Fibroblast of villous mesenchyme (primary cell): ENCODE measurements at regions not wholly inside any gene's neighbourhood (a gene's known extent, or its start where the extent isn't known, plus 50 kb on each side); places are given as distances from the start of the nearest gene placed in this dataset.

Source experiments
- DNase-seq: peaks from one replicate; pipeline ENCODE4 v3.0.0-alpha.2; 2010; ENCODE audit warnings: low read depth
- H3K4me3 ChIP-seq: 2 replicates; pipeline ENCODE4 v1.5.1; 2011; ENCODE audit warnings: low read depth, mild to moderate bottlenecking, low read length
- TF ChIP-seq, protein P1 (sequence below): IDR thresholded peaks from 2 replicates; pipeline ENCODE4 v1.5.1; 2012; ENCODE audit warnings: low read depth, mild to moderate bottlenecking, low read length; ENCODE audit not compliant: insufficient read depth

DNA sequence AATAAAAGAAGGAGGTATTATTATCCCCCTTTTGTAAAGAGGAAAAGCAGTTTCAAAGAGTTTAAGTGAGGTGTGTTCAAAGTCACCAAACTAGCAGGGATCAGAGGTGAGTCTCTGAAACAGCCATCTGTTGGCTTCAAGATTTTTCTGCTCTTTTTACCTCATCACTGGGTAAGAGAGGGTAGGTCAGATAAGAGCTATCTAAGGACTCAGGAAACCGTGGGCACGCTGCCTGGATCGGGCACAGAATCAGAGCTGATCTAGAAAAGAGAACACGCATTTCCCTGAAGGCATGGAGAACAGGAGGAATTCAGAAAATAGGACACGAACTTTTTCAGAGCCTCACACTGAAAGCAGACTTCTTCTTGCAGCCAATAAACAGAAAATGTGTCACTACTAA is 65.8 kb upstream of the LY86 start:
- H3K4me3 ChIP-seq = no peak overlapping the region
- DNase-seq = no peak
- TF ChIP-seq, protein P1, sequence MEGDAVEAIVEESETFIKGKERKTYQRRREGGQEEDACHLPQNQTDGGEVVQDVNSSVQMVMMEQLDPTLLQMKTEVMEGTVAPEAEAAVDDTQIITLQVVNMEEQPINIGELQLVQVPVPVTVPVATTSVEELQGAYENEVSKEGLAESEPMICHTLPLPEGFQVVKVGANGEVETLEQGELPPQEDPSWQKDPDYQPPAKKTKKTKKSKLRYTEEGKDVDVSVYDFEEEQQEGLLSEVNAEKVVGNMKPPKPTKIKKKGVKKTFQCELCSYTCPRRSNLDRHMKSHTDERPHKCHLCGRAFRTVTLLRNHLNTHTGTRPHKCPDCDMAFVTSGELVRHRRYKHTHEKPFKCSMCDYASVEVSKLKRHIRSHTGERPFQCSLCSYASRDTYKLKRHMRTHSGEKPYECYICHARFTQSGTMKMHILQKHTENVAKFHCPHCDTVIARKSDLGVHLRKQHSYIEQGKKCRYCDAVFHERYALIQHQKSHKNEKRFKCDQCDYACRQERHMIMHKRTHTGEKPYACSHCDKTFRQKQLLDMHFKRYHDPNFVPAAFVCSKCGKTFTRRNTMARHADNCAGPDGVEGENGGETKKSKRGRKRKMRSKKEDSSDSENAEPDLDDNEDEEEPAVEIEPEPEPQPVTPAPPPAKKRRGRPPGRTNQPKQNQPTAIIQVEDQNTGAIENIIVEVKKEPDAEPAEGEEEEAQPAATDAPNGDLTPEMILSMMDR = no peak

DNA sequence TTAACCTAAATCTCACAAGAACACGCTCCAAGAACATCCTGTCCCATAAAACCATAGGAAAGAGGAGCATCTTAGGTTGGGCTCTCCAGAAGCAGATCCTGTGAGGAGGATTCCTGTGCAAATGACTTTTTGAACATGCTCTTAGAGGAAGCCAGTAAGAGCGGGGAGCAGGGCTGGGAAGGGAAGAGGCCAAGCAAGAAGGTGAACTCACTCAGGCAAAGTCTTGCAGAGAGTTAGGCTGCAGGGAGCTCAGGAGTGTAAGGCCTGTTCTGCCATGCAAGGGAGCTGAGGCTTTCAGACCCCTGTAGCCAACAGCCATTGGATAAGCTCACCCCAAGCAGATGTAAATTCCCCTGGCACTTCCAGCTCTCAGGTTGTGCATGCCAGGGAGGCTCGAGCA is 63.6 kb upstream of the LY86 start:
- no peak overlapping the region for H3K4me3 ChIP-seq
- TF ChIP-seq, protein P1 = no peak
- no peak for DNase-seq

DNA sequence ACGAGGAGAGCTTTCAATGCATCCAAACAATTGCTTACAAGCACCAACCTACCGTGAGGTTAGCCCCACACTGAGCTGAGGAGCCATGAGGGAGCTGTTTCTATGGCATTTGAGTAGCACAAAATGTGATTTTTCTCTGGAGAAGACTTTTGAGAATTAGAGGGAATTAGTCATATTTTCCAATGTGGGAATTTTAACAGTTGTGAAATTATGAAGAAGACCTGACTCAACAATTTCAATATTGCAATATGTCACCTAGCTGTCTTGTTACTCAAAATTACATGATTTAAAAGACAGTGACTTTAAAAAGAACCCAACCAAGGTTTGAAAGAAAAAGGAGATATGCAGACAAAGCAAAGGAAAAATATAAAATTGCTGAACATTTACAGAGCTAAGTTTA is 62.6 kb upstream of the LY86 start:
- no peak for DNase-seq
- TF ChIP-seq, protein P1 = no peak
- no peak overlapping the region for H3K4me3 ChIP-seq

DNA sequence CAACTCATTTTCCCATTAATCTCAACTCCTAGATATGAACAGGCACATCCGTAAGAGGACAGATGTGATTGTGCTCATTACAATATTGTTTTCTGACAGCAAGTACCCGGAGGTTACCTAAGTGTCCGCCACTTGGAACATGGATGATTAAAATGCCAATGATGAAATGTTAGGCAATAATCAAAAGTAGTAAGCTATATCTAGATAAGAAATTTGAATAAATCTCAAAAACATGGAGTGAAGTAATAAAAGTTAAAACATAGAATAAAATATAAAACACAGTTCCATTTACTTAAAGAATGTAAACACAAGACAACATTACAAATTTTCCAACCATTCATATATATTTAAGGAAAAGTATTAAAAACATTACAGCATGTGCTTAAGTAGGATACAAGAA is 59.2 kb upstream of the LY86 start:
- TF ChIP-seq, protein P1 = no peak
- DNase-seq = no peak
- no peak overlapping the region for H3K4me3 ChIP-seq

DNA sequence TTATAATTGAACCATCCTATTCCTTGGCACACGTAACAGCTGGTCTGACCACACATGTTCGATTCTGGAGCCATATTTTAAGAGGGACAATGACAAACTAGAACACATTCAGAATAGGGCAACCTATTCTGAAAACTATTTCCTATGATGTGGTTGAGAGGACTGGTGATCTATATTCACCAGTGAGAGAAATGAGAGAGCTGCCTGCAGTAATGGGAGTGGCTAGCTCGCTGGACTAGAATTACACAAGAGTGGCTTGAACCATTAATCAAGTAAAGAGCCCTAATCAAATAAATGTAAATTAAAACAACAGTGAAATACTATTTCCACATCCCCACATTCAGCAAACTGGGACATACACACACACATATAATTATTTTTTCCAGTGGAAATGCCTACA is 55.3 kb upstream of the LY86 start:
- no peak for DNase-seq
- TF ChIP-seq, protein P1 = no peak
- no peak overlapping the region for H3K4me3 ChIP-seq

DNA sequence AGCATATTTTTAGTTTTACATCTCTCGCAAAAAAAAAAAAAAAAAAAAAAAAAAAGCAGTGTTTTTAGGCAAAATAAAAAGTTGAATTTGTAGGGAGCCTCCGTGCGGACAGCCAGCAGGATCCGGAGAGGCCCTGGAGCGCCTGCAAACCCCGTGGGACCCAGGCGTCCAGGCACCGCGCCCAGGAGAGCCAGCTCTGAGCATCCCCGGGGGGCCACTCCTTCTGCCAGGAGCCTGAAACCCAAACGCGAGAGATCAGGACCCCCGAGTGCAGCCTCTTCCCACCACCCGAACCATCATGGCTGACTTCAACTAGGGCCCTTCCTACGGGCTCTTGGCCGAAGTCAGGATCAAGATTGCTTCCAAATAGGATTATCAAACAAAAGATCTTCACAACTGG is 54.1 kb upstream of the LY86 start:
- no peak for DNase-seq
- no peak overlapping the region for H3K4me3 ChIP-seq
- TF ChIP-seq, protein P1 = no peak

DNA sequence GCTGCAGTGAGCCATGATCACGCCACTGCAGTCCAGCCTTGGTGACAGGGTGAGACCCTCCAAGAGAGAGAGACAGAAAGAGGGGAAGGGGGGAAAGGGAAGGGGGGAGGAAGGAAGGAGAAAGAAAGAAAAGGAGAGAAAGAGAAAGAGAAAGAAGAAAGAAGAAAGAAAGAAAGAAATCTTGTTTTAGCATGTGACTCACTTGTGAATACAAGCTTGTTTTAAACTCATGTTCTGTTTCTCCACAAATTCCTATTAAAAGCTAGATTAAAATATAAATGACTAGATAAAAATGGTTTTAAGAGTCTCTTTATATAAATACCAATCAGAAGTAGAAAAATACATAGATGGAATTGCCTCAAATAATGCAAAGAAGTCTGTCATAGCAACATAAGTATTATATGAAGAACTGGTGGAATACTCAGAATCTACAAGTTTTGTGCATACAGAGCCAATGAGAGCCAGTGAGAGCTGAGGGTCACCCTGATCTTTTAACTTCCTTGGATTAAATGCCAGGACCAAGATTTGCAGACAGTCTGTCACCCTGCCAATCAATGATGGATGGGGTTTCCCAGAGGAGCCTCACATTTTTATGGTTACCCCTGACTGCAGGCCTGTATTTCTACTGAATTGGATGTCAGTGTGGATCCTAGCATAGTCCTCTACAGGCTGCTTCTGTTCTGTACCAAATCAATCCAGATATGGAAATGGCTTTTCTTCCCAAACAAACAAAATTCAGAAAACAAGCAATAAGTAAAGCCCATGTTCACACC is 50.8 kb upstream of the LY86 start:
- no peak for DNase-seq
- TF ChIP-seq, protein P1 = no peak
- no peak overlapping the region for H3K4me3 ChIP-seq
